ENCODE measurements at regions not wholly inside any gene's neighbourhood (a gene's known extent, or its start where the extent isn't known, plus 50 kb on each side); places are given as distances from the start of the nearest gene placed in this dataset.
"Not testable (repeated sequence)": the region's sequence is repeated elsewhere in the genome, so short reads cannot be mapped to it uniquely, and the experiment has no call there.

GRCh38 chr3:5581743-5582142, 394.2 kb downstream of the EDEM1 start:
- no peak for DNase-seq (ENCODE audit: low read depth)
- H3K4me3 ChIP-seq (ENCODE audit: low read depth, low read length), result no peak overlapping the region
- TF ChIP-seq, protein P1, sequence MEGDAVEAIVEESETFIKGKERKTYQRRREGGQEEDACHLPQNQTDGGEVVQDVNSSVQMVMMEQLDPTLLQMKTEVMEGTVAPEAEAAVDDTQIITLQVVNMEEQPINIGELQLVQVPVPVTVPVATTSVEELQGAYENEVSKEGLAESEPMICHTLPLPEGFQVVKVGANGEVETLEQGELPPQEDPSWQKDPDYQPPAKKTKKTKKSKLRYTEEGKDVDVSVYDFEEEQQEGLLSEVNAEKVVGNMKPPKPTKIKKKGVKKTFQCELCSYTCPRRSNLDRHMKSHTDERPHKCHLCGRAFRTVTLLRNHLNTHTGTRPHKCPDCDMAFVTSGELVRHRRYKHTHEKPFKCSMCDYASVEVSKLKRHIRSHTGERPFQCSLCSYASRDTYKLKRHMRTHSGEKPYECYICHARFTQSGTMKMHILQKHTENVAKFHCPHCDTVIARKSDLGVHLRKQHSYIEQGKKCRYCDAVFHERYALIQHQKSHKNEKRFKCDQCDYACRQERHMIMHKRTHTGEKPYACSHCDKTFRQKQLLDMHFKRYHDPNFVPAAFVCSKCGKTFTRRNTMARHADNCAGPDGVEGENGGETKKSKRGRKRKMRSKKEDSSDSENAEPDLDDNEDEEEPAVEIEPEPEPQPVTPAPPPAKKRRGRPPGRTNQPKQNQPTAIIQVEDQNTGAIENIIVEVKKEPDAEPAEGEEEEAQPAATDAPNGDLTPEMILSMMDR (IDR thresholded peaks at IDR 0.05; ENCODE audit: insufficient read depth, low read length, poor library complexity, severe bottlenecking), result no peak
- no peaks in the 10 kb centered on the region for H3K27me3 ChIP-seq (ENCODE audit: control insufficient read depth, insufficient read depth, low read length)
- H3K36me3 ChIP-seq (ENCODE audit: control insufficient read depth, insufficient read depth, low read length), result no peaks in the 10 kb centered on the region

GRCh38 chr3:5583920-5584319, 396.4 kb downstream of the EDEM1 start:
- DNase-seq (ENCODE audit: low read depth), result no peak
- no peak overlapping the region for H3K4me3 ChIP-seq (ENCODE audit: low read depth, low read length)
- TF ChIP-seq, protein P1 (IDR thresholded peaks at IDR 0.05; ENCODE audit: insufficient read depth, low read length, poor library complexity, severe bottlenecking), result no peak
- H3K36me3 ChIP-seq (ENCODE audit: control insufficient read depth, insufficient read depth, low read length), result no peaks in the 10 kb centered on the region
- no peaks in the 10 kb centered on the region for H3K27me3 ChIP-seq (ENCODE audit: control insufficient read depth, insufficient read depth, low read length)

DNA sequence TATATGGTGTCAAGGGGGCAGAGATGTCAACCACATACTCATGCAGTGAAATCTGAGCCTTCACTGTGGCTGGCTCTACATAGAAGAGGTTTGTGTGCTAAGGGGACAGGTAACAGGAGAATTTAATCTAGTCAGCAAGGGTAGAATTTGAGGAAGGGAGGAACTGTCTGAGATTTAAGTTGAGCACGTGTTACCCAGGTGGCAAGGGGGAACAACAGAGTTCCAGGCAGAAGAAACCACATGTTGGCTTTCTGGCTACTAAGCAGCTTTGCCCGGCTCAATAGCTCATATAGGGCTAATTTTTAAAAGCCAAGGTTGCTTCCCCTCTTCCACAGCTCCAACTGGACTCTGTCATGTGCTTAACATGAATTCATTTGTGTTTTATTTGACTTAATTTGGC, 397.6 kb downstream of the EDEM1 start:
- Histone ChIP-seq H3K36me3 (ENCODE audit: control insufficient read depth, insufficient read depth, low read length) (no peaks in the 10 kb centered on the region), H3K4me3 (ENCODE audit: low read depth, low read length) (no peak overlapping the region), H3K27me3 (ENCODE audit: control insufficient read depth, insufficient read depth, low read length) (no peaks in the 10 kb centered on the region)
- no peak for DNase-seq (ENCODE audit: low read depth)
- TF ChIP-seq, protein P1 (IDR thresholded peaks at IDR 0.05; ENCODE audit: insufficient read depth, low read length, poor library complexity, severe bottlenecking), result no peak

DNA sequence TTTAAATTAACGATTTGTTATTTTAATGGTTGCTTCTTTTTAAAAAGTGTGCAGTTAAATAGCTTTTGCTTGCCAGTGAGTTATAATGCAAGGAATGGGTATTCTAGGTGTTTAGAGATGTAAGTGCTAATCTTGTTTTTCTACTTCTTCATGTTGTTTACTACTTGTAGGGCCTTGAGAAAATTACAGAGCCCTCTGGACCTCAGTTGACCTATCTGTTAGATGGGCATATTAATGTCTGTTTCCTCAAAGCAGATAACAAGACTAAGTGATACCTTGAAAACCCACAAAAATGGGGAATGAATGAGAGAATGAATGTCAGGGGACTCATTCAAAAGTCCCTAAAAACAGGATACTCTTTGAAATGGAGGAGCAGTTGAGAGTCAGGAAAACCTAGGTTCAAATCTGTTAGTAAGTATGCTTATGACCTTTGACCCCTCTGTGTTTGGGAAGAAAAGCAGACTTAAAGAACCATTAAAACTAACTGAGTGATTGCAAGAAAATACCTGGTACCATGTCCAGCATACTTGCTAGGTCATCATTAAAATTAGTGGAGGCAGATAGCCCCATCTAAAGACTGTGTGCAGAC, 419.5 kb downstream of the EDEM1 start:
- TF ChIP-seq, protein P1 (IDR thresholded peaks at IDR 0.05; ENCODE audit: insufficient read depth, low read length, poor library complexity, severe bottlenecking), result no peak
- H3K4me3 ChIP-seq (ENCODE audit: low read depth, low read length), result no peak overlapping the region
- no peak for DNase-seq (ENCODE audit: low read depth)

GRCh38 chr3:5607581-5607980, 420.1 kb downstream of the EDEM1 start:
- DNase-seq (ENCODE audit: low read depth), result no peak
- TF ChIP-seq, protein P1 (IDR thresholded peaks at IDR 0.05; ENCODE audit: insufficient read depth, low read length, poor library complexity, severe bottlenecking), result no peak
- H3K36me3 ChIP-seq (ENCODE audit: control insufficient read depth, insufficient read depth, low read length), result no peaks in the 10 kb centered on the region
- H3K4me3 ChIP-seq (ENCODE audit: low read depth, low read length), result no peak overlapping the region
- no peaks in the 10 kb centered on the region for H3K27me3 ChIP-seq (ENCODE audit: control insufficient read depth, insufficient read depth, low read length)

More for the DNA sequence above, 419.5 kb downstream of the EDEM1 start:
- no peaks in the 10 kb centered on the region for H3K27me3 ChIP-seq (ENCODE audit: control insufficient read depth, insufficient read depth, low read length)
- no peaks in the 10 kb centered on the region for H3K36me3 ChIP-seq (ENCODE audit: control insufficient read depth, insufficient read depth, low read length)

- DNase-seq (ENCODE audit: low read depth); H3K36me3 ChIP-seq (ENCODE audit: control insufficient read depth, insufficient read depth, low read length); H3K4me3 ChIP-seq (ENCODE audit: low read depth, low read length); H3K27me3 ChIP-seq (ENCODE audit: control insufficient read depth, insufficient read depth, low read length): not testable (repeated sequence)
These were observed 421.5 kb downstream of the EDEM1 start for GRCh38 chr3:5608971-5609370.
